ENCODE measurements at regions not wholly inside any gene's neighbourhood (a gene's known extent, or its start where the extent isn't known, plus 50 kb on each side); places are given as distances from the start of the nearest gene placed in this dataset.

DNA sequence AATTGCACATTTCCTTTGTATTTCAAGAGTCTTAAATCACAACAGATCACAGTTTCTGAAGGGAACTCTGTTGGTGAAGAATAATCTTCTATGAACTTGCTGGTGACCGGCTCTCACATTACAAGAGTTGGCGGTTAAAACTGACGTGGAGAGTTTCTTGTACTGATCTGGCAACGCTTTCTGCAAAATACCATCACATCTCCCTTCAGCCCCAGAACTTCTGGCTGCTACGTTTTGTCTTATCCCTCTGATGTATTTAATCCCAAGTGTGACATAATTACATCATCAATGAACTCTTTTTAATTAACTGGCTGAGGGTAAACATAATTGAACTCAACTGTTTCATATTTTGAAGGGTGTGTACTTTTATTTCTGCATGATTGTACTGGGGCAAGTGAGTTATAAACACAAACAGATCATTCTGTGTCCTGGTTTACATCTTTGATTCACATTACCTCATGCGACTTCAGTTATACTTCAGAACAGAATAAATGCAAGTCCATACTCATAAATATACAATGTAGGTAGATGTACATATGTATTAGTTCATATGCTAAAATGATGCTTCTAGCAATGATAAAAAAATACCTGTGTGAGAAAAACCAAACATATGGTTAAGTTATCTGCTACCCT is 105.1 kb upstream of the NPVF start:
- TF ChIP-seq, protein P1, sequence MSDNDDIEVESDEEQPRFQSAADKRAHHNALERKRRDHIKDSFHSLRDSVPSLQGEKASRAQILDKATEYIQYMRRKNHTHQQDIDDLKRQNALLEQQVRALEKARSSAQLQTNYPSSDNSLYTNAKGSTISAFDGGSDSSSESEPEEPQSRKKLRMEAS (IDR thresholded peaks at IDR 0.05): no peak
- TF ChIP-seq, protein P2, sequence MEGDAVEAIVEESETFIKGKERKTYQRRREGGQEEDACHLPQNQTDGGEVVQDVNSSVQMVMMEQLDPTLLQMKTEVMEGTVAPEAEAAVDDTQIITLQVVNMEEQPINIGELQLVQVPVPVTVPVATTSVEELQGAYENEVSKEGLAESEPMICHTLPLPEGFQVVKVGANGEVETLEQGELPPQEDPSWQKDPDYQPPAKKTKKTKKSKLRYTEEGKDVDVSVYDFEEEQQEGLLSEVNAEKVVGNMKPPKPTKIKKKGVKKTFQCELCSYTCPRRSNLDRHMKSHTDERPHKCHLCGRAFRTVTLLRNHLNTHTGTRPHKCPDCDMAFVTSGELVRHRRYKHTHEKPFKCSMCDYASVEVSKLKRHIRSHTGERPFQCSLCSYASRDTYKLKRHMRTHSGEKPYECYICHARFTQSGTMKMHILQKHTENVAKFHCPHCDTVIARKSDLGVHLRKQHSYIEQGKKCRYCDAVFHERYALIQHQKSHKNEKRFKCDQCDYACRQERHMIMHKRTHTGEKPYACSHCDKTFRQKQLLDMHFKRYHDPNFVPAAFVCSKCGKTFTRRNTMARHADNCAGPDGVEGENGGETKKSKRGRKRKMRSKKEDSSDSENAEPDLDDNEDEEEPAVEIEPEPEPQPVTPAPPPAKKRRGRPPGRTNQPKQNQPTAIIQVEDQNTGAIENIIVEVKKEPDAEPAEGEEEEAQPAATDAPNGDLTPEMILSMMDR (IDR thresholded peaks at IDR 0.05 in 2 of 3, conservative IDR thresholded peaks at IDR 0.05 in 1 of 3; ENCODE audit: borderline replicate concordance in 1 of 3, insufficient read depth in 1 of 3, low read depth in 2 of 3, low read length in 2 of 3): no peak
- TF ChIP-seq ZFX (IDR thresholded peaks at IDR 0.05) (no peak), SP1 (IDR thresholded peaks at IDR 0.05; ENCODE audit: low read depth) (no peak), POLR2A (IDR thresholded peaks at IDR 0.05; ENCODE audit: borderline replicate concordance, extremely low read depth, insufficient read depth, insufficient read length) (no peak), POLR2AphosphoS5 (IDR thresholded peaks at IDR 0.05; ENCODE audit: low read depth, low read length) (no peak), EZH2 (IDR thresholded peaks at IDR 0.05) (no peak), CEBPB (IDR thresholded peaks at IDR 0.05; ENCODE audit: low read depth) (no peak), EGR1 (IDR thresholded peaks at IDR 0.05; ENCODE audit: low read depth) (no peak)
- TF ChIP-seq, protein P3, sequence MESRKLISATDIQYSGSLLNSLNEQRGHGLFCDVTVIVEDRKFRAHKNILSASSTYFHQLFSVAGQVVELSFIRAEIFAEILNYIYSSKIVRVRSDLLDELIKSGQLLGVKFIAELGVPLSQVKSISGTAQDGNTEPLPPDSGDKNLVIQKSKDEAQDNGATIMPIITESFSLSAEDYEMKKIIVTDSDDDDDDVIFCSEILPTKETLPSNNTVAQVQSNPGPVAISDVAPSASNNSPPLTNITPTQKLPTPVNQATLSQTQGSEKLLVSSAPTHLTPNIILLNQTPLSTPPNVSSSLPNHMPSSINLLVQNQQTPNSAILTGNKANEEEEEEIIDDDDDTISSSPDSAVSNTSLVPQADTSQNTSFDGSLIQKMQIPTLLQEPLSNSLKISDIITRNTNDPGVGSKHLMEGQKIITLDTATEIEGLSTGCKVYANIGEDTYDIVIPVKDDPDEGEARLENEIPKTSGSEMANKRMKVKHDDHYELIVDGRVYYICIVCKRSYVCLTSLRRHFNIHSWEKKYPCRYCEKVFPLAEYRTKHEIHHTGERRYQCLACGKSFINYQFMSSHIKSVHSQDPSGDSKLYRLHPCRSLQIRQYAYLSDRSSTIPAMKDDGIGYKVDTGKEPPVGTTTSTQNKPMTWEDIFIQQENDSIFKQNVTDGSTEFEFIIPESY (IDR thresholded peaks at IDR 0.05; ENCODE audit: extremely low read depth, insufficient replicate concordance, low read length): no peak

Data from HCT116 (cell line).